ENCODE measurements at regions not wholly inside any gene's neighbourhood (a gene's known extent, or its start where the extent isn't known, plus 50 kb on each side); places are given as distances from the start of the nearest gene placed in this dataset.

DNA sequence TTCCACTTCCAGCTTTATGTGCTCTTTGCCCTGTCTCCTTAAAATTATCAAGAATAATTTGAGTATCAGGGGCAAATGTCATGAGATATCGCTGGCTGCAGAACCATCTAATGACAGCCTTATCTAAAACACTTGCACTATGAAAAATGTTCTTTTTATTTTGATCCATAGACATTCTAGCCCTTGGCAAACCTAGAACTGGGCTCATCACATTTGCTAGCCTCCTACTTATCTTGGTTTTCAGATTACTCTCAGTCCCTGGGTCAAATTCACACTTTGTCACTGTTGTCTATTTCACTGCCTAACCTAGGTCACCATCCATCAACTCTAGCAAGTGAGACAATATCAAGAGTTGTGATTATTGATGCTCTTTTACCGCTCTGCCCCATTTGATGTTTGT, 59.9 kb upstream of the IPO9 start:
- 82 to 85% methylated on average over 2 of the region's 2 CpGs for WGBS, 2 donors
- no peaks in the 10 kb centered on the region for H3K27me3 ChIP-seq
- H3K9me3 ChIP-seq = no peaks in the 10 kb centered on the region
- H3K36me3 ChIP-seq = no peaks in the 10 kb centered on the region
- intact Hi-C loops (cut with DNase I) = no loop called here
- H3K27ac ChIP-seq = no peak overlapping the region
- DNase-seq = no peak
- TF ChIP-seq CTCF (IDR thresholded peaks at IDR 0.05) (no peak), POLR2A (IDR thresholded peaks at IDR 0.05) (no peak)
- H3K4me3 ChIP-seq (replicated peaks in 1 of 3) = no peak overlapping the region
- H3K4me1 ChIP-seq = peaks cover 0 to 36% of the 10 kb centered on the region in 2 donors

DNA sequence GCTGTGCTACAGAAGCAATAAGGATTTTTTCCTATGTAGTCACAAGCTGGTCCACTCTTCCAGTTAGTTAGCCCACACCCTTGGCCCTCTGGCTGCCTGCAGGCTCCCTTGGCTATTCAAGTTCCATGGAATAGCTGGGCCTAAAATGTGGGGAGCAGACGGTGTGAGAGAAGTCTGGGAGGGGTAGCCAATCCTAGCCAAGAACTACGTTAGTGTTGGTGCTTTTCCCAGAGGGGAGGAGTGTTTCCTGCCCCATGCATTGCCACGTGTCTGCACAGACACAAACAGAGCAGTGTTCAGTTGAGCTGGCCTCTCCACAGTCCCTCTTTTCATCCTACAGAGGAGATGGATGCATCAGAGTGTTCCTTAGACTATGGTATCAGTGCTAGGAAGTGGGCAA, 59.0 kb upstream of the IPO9 start:
- no peak for DNase-seq
- no peaks in the 10 kb centered on the region for H3K36me3 ChIP-seq
- intact Hi-C loops (cut with DNase I) = no loop called here
- H3K4me3 ChIP-seq (replicated peaks in 1 of 3) = no peak overlapping the region
- H3K4me1 ChIP-seq = peaks cover 0 to 37% of the 10 kb centered on the region in 2 donors
- H3K27ac ChIP-seq = no peak overlapping the region
- 48 to 61% methylated on average over 3 of the region's 3 CpGs for WGBS, 2 donors
- H3K27me3 ChIP-seq = no peaks in the 10 kb centered on the region
- TF ChIP-seq CTCF (IDR thresholded peaks at IDR 0.05) = no peak
- TF ChIP-seq POLR2A (IDR thresholded peaks at IDR 0.05) = no peak
- H3K9me3 ChIP-seq = no peaks in the 10 kb centered on the region

DNA sequence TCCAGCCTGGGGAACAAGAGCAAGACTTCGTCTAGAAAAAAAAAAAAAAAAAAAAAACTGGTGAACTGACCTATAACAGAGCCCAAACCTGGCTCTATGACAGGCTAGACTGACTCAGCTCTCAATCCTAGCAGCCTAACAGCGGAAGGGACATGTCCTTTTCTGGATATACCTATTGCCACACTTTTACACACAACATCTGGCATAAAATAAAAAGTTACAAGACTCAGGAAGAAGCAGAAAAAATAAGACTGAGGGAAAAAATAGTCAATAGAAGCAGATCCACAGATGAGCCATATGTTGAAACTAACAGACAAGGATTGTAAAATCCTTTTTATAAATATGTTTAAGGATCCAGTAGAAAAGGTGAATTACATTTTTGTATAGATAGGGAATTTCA, 57.5 kb upstream of the IPO9 start:
- DNase-seq = no peak
- intact Hi-C loops (cut with DNase I) = no loop called here
- H3K27me3 ChIP-seq = no peaks in the 10 kb centered on the region
- H3K27ac ChIP-seq = no peak overlapping the region
- no peaks in the 10 kb centered on the region for H3K9me3 ChIP-seq
- 87 to 94% methylated on average over 2 of the region's 2 CpGs for WGBS, 2 donors
- TF ChIP-seq POLR2A (IDR thresholded peaks at IDR 0.05) (no peak), CTCF (IDR thresholded peaks at IDR 0.05) (no peak)
- no peak overlapping the region for H3K4me3 ChIP-seq (replicated peaks in 1 of 3)
- no peaks in the 10 kb centered on the region for H3K36me3 ChIP-seq
- H3K4me1 ChIP-seq = peaks cover 0 to 26% of the 10 kb centered on the region in 2 donors

GRCh38 chr1:201772178-201772577, 56.8 kb upstream of the IPO9 start:
- intact Hi-C loops (cut with DNase I) = no loop called here
- H3K27ac ChIP-seq = no peak overlapping the region
- 89% methylated on average over 1 of the region's 1 CpG for WGBS, 2 donors

GRCh38 chr1:201773764-201774163, 55.2 kb upstream of the IPO9 start:
- H3K27ac ChIP-seq = peak overlapping the region in 1 of 3 donors; percentile 33
- H3K4me1 ChIP-seq = peaks cover 0 to 34% of the 10 kb centered on the region in 2 donors

More at GRCh38 chr1:201772178-201772577, 56.8 kb upstream of the IPO9 start:
- H3K27me3 ChIP-seq = no peaks in the 10 kb centered on the region
- peaks cover 0 to 24% of the 10 kb centered on the region in 2 donors for H3K4me1 ChIP-seq
- H3K4me3 ChIP-seq (replicated peaks in 1 of 3) = no peak overlapping the region
- H3K9me3 ChIP-seq = no peaks in the 10 kb centered on the region
- no peak for TF ChIP-seq POLR2A (IDR thresholded peaks at IDR 0.05)
- TF ChIP-seq CTCF (IDR thresholded peaks at IDR 0.05) = no peak
- DNase-seq = no peak
- H3K36me3 ChIP-seq = no peaks in the 10 kb centered on the region

More at GRCh38 chr1:201773764-201774163, 55.2 kb upstream of the IPO9 start:
- TF ChIP-seq POLR2A (IDR thresholded peaks at IDR 0.05) (no peak), CTCF (IDR thresholded peaks at IDR 0.05) (no peak)
- no peak overlapping the region for H3K4me3 ChIP-seq (replicated peaks in 1 of 3)
- H3K27me3 ChIP-seq = no peaks in the 10 kb centered on the region
- intact Hi-C loops (cut with DNase I) = no loop called here
- no peak for DNase-seq
- no peaks in the 10 kb centered on the region for H3K36me3 ChIP-seq
- WGBS, 2 donors = 82 to 84% methylated on average over 4 of the region's 4 CpGs
- no peaks in the 10 kb centered on the region for H3K9me3 ChIP-seq

Measured in thyroid gland (tissue), 4 donors.